NCI-H1930 (cell line): ENCODE measurements at regions not wholly inside any gene's neighbourhood (a gene's known extent, or its start where the extent isn't known, plus 50 kb on each side); places are given as distances from the start of the nearest gene placed in this dataset.

Experiments used
- DNase-seq, 2 experiments: peaks; one replicate each; lab custom pipeline; 2025; lab: John Stamatoyannopoulos, UW

- DNase-seq = peak; percentile 21 to 50
Observed at GRCh38 chr6:85396159-85396808, 53.6 kb upstream of the NT5E start.

DNA sequence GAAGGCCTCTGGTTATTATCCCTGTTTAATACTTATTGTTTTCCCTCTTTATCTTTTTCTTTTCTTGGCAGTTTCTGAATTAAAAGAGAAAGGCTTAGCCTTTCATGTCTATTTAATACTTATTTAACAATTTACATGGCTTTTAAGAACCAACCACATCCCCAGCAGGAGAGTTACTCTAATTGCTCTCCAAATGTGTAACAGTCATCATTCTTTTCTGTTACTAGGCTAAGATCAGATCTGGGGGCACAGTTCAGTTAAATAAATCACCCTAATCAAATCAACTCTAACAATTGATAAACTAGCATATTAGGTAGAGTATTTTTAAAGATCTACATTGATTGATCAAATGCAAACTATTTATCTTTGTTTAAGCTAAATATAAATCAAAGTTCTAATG, 54.1 kb upstream of the NT5E start:
- peak in 1 of 2 experiments; percentile 24 for DNase-seq

GRCh38 chr6:85394853-85395538, 54.9 kb upstream of the NT5E start:
- no peak for DNase-seq

DNA sequence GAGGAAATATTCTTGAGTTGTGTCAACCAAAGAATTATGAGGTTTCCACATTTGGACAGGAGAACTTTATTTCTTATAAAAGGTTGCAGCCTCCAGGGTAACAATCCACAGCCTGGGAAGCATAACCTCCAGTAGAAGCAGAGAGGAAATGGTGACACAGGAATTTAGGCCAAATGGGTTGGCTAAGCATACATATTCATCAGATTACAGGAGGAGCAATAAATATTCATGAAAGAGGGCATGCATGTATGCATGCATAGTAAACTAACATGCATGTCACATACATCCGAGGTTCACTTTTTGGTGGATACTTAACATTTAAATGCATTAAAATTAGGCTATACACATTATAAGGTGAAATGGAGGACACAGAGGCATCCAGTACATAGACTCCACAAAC, 55.7 kb upstream of the NT5E start:
- DNase-seq = no peak

GRCh38 chr6:85392379-85392778, 57.5 kb upstream of the NT5E start:
- no peak for DNase-seq

- DNase-seq = no peak
Observed at GRCh38 chr6:85390775-85391174, 59.1 kb upstream of the NT5E start.

GRCh38 chr6:85390105-85390728, 59.7 kb upstream of the NT5E start:
- DNase-seq = no peak

DNA sequence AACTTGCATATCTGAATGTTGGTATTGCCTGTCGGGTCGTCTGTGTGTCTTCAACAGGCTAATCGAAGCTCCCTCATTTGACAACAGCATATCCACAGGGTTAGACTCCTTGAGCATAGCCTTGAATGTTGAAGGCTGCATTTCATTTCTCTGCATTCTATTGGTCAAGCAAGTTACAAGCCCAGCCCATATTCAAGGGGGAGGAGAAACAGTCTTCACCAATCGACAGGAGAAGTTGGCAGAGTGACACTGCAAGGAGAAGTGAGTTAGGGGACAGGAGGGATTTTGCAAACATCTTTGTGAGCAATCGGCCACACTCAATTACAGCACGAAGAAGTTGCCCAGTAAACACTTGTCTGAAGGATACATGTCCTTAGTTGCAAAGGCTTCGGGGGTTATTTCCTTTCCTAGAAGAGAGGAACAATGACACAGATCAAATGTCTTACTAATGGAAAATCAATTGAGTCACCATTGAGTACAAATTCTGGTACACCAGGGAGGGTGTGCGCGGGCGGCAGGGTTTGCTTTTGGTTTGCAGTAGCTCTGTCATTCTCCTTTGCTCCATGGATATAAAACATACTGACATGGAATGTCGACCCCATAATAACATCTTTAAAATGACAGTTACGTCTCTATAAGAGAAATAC, 60.6 kb upstream of the NT5E start:
- DNase-seq = no peak

GRCh38 chr6:85388531-85388930, 61.4 kb upstream of the NT5E start:
- no peak for DNase-seq

GRCh38 chr6:85385636-85386315, 64.1 kb upstream of the NT5E start:
- DNase-seq = no peak

- no peak for DNase-seq
Observed at GRCh38 chr6:85383042-85383441, 66.8 kb upstream of the NT5E start.

DNA sequence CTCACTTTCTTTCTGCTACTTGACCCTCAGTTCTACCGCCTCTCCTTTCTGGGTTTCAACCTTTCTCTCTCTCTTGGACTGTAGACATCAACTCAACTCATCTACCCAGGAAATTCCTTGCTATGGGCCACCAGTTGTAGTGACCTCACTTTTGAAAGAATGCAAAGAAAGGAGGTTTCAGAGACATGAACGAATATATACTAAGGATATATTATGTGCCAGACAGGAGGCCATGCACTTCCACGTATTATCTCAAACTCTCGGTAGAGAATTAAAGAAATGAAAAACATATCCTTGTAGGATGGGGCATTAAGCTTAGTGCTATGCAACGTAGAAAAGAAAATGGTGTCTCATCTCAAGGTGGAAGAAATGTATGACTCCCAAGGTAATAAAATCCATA, 67.3 kb upstream of the NT5E start:
- DNase-seq = no peak

- no peak for DNase-seq
Observed at GRCh38 chr6:85372915-85373270, 77.0 kb upstream of the NT5E start.

DNA sequence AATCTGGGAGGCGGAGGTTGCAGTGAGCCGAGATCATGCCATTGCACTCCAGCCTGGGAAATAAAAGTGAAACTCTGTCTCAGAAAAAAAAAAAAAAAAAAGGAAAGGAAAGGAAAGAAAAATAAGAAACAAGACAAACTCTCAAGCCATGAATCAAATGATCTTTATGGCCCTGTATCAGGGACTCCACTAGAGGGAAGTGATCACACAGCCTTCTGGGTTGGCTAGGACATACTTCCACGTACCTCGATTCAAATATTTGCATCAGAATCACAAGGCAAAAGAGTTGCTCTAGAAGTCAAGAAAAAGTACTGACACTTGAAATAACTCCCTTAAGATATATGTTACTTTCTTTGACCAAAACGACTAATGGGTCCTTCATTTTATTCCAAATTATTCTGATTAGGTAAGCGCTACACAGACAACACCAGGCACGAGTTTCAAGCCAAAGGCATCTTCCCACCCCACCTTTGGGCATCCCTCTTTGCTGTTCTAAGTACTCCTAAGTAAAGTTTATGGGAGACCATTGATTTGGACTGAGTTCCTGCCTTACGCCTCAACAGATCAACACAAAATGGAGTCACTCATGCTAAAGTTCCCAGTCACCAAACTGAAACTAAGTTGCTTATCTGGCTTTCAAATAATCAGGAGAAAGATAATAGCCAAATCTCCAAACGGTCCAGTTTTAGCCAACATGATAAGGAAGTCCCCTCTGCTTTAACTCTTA, 77.5 kb upstream of the NT5E start:
- DNase-seq = no peak

GRCh38 chr6:85368631-85369030, 81.3 kb upstream of the NT5E start:
- DNase-seq = no peak

DNA sequence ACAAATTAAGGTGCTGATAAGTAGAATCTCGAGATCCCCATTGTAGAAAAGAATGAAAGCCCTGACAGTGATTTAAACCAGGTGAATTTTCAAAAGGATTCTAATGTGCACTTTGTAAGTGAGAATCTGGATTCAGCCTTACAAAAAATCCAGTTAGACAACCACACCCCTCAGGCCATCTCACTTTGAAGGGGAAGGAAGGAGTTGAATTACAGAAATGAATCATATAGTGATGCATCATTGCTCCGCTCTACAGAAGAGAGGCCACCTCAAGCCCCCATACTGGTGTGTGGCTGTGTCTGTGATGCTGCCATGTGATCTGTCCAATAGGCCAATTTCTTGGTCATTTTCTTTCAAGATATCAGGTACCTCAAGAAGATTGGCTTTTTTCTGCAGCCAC, 85.5 kb upstream of the NT5E start:
- DNase-seq = no peak

- DNase-seq = no peak
Observed at GRCh38 chr6:85363870-85364269, 86.0 kb upstream of the NT5E start.

- no peak for DNase-seq
Observed at GRCh38 chr6:85362652-85363310, 87.1 kb upstream of the NT5E start.

- no peak for DNase-seq
Observed at GRCh38 chr6:85361643-85362014, 88.3 kb upstream of the NT5E start.

GRCh38 chr6:85360794-85361642, 88.9 kb upstream of the NT5E start:
- no peak for DNase-seq
